Panc1 (cell line): ENCODE measurements at regions not wholly inside any gene's neighbourhood (a gene's known extent, or its start where the extent isn't known, plus 50 kb on each side); places are given as distances from the start of the nearest gene placed in this dataset.

Experiments used
- ATAC-seq: fragments of 200-7000 bp; cut with Tn5 transposase; 2 replicates; pipeline ENCODE4 v1.9.1; 2020; ENCODE audit warnings: mild to moderate bottlenecking, moderate library complexity
- BruUV-seq: library from RNA; stranded (reverse); fragments of 400-500 nt; replicated peaks from 2 replicates; lab custom pipeline; 2021; lab: Mats Ljungman, UMichigan
- CTCF ChIA-PET: fragments of 300-600 bp; sonication (Branson Sonifier 250); formaldehyde crosslinking; loops from one replicate; lab custom pipeline; 2022; ENCODE audit warnings: antibody characterized with exemption; lab: Charles Lee
- POLR2A ChIA-PET: fragments of 300-600 bp; sonication (Branson Sonifier 250); formaldehyde crosslinking; loops from one replicate; lab custom pipeline; 2022; ENCODE audit warnings: antibody characterized with exemption; lab: Charles Lee
- DNase-seq: peaks from one replicate; pipeline ENCODE4 v3.0.0-alpha.2; 2010; ENCODE audit warnings: low read depth, low spot score
- H3K27ac ChIP-seq: 2 replicates; pipeline ENCODE4 v1.5.1; 2011; ENCODE audit warnings: mild to moderate bottlenecking, low read length, inconsistent platforms
- H3K27me3 ChIP-seq: fragments of 200-500 bp; sonication (Bioruptor generic); 2 replicates; pipeline ENCODE4 v1.6.0; 2014; ENCODE audit warnings: low read length, inconsistent platforms; ENCODE audit not compliant: control insufficient read depth, insufficient read depth
- H3K36me3 ChIP-seq: fragments of 200-500 bp; sonication (Bioruptor generic); 2 replicates; pipeline ENCODE4 v1.5.1; 2014; ENCODE audit warnings: inconsistent platforms, mild to moderate bottlenecking, low read length, moderate library complexity; ENCODE audit not compliant: control insufficient read depth, insufficient read depth
- H3K4me1 ChIP-seq: 2 replicates; pipeline ENCODE4 v1.5.1; 2011; ENCODE audit warnings: inconsistent platforms, mild to moderate bottlenecking, low read length, moderate library complexity; ENCODE audit not compliant: control insufficient read depth, insufficient read depth
- H3K4me3 ChIP-seq, 2 experiments: 2 replicates each; pipeline ENCODE4 v1.5.1; 2011 to 2012; ENCODE audit warnings: low read depth in 2 of 2, low read length in 2 of 2, mild to moderate bottlenecking in 2 of 2, inconsistent platforms in 1 of 2, moderate library complexity in 1 of 2
- H3K9me3 ChIP-seq: fragments of 200-500 bp; sonication (Bioruptor generic); 2 replicates; pipeline ENCODE4 v1.5.1; 2014; ENCODE audit warnings: low read depth, mild to moderate bottlenecking, inconsistent platforms, low read length, moderate library complexity; ENCODE audit not compliant: control insufficient read depth, insufficient read depth
- POLR2AphosphoS5 ChIP-seq: IDR thresholded peaks from 2 replicates; pipeline ENCODE4 v1.6.1; 2012; ENCODE audit warnings: mild to moderate bottlenecking, low read depth, low read length, moderate library complexity
- SIN3A ChIP-seq: IDR thresholded peaks from 2 replicates; pipeline ENCODE4 v1.6.1; 2012; ENCODE audit warnings: low read depth, mild to moderate bottlenecking, low read length, moderate library complexity, borderline replicate concordance; ENCODE audit not compliant: insufficient read depth
- TCF7L2 ChIP-seq: IDR thresholded peaks from 2 replicates; pipeline ENCODE4 v1.6.1; 2011; ENCODE audit warnings: mild to moderate bottlenecking, low read depth, low read length, inconsistent platforms
- in situ Hi-C: cut with HindIII; loops from 2 replicates; pipeline ENCODE4 v1.10.0; 2016; ENCODE audit warnings: low sequenced_read_pairs, low pct_unique_long_range_greater_than_20kb
- intact Hi-C: fragments of 100-400 bp; cut with micrococcal nuclease; formaldehyde crosslinking; loops from one replicate; pipeline ENCODE4 v1.10.0; 2022; ENCODE audit not compliant: unreplicated experiment
- TF ChIP-seq, protein P1 (sequence below): fragments of 450-650 bp; IDR thresholded peaks from 2 replicates; pipeline ENCODE4 v1.5.1; 2017; ENCODE audit warnings: mild to moderate bottlenecking
- TF ChIP-seq, protein P2 (sequence below), 2 experiments: IDR thresholded peaks; 2 replicates each; pipeline ENCODE4 v1.6.1; 2011 to 2012; ENCODE audit warnings: low read depth in 2 of 2, control low read depth in 1 of 2, low read length in 1 of 2, mild to moderate bottlenecking in 1 of 2, moderate library complexity in 1 of 2; ENCODE audit not compliant: insufficient read depth in 1 of 2

GRCh38 chr2:56026828-56027227 is 103.2 kb upstream of the EFEMP1 start:
- in situ Hi-C loops (no loop called here), intact Hi-C loops (loop anchor here (10.0 kb wide), 1 partner anchor 98 kb away; no protein-coding TSS in a partner anchor)
- no peaks in the 10 kb centered on the region for H3K9me3 ChIP-seq
- no peak for DNase-seq
- no peak overlapping the region for H3K27ac ChIP-seq
- BruUV-seq: no TSS peak
- H3K4me3 ChIP-seq: no peak overlapping the region
- ChIA-PET CTCF (no interaction called here), POLR2A (no interaction called here)
- H3K4me1 ChIP-seq: no peaks in the 10 kb centered on the region
- ATAC-seq: no peak
- H3K27me3 ChIP-seq: no peaks in the 10 kb centered on the region; the same call in 1 of the 2 replicates
- TF ChIP-seq, protein P1, sequence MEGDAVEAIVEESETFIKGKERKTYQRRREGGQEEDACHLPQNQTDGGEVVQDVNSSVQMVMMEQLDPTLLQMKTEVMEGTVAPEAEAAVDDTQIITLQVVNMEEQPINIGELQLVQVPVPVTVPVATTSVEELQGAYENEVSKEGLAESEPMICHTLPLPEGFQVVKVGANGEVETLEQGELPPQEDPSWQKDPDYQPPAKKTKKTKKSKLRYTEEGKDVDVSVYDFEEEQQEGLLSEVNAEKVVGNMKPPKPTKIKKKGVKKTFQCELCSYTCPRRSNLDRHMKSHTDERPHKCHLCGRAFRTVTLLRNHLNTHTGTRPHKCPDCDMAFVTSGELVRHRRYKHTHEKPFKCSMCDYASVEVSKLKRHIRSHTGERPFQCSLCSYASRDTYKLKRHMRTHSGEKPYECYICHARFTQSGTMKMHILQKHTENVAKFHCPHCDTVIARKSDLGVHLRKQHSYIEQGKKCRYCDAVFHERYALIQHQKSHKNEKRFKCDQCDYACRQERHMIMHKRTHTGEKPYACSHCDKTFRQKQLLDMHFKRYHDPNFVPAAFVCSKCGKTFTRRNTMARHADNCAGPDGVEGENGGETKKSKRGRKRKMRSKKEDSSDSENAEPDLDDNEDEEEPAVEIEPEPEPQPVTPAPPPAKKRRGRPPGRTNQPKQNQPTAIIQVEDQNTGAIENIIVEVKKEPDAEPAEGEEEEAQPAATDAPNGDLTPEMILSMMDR: no peak
- TF ChIP-seq POLR2AphosphoS5 (no peak), TCF7L2 (no peak)
- TF ChIP-seq, protein P2, sequence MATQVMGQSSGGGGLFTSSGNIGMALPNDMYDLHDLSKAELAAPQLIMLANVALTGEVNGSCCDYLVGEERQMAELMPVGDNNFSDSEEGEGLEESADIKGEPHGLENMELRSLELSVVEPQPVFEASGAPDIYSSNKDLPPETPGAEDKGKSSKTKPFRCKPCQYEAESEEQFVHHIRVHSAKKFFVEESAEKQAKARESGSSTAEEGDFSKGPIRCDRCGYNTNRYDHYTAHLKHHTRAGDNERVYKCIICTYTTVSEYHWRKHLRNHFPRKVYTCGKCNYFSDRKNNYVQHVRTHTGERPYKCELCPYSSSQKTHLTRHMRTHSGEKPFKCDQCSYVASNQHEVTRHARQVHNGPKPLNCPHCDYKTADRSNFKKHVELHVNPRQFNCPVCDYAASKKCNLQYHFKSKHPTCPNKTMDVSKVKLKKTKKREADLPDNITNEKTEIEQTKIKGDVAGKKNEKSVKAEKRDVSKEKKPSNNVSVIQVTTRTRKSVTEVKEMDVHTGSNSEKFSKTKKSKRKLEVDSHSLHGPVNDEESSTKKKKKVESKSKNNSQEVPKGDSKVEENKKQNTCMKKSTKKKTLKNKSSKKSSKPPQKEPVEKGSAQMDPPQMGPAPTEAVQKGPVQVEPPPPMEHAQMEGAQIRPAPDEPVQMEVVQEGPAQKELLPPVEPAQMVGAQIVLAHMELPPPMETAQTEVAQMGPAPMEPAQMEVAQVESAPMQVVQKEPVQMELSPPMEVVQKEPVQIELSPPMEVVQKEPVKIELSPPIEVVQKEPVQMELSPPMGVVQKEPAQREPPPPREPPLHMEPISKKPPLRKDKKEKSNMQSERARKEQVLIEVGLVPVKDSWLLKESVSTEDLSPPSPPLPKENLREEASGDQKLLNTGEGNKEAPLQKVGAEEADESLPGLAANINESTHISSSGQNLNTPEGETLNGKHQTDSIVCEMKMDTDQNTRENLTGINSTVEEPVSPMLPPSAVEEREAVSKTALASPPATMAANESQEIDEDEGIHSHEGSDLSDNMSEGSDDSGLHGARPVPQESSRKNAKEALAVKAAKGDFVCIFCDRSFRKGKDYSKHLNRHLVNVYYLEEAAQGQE (IDR thresholded peaks at IDR 0.05; ENCODE audit: insufficient read depth in 1 of 2, low read depth in 2 of 2, low read length in 1 of 2): no peak
- no peaks in the 10 kb centered on the region for H3K36me3 ChIP-seq

- in situ Hi-C loops: no loop called here
- DNase-seq: no peak
- no peak for ATAC-seq
- ChIA-PET POLR2A (no interaction called here), CTCF (no interaction called here)
- TF ChIP-seq, protein P1: no peak
- TF ChIP-seq, protein P2 (IDR thresholded peaks at IDR 0.05; ENCODE audit: insufficient read depth in 1 of 2, low read depth in 2 of 2, low read length in 1 of 2): no peak
- TF ChIP-seq SIN3A (no peak), TCF7L2 (no peak), POLR2AphosphoS5 (no peak)
- Histone ChIP-seq H3K27me3 (0 out of 2 replicates have a peak, but pooled peaks cover under 1% of the 10 kb centered on the region), H3K4me3 (no peak overlapping the region), H3K36me3 (no peaks in the 10 kb centered on the region), H3K27ac (no peak overlapping the region), H3K4me1 (no peaks in the 10 kb centered on the region), H3K9me3 (no peaks in the 10 kb centered on the region)
- intact Hi-C loops: no loop called here
- BruUV-seq: no TSS peak
Measured at GRCh38 chr2:56030062-56030461, 106.5 kb upstream of the EFEMP1 start.
